GM21423 (cell line): ENCODE measurements at regions not wholly inside any gene's neighbourhood (a gene's known extent, or its start where the extent isn't known, plus 50 kb on each side); places are given as distances from the start of the nearest gene placed in this dataset.

ENCODE experiments used
- ATAC-seq: cut with Tn5 transposase; IDR thresholded peaks from one replicate; pipeline ENCODE4 v1.9.1; 2021; ENCODE audit warnings: mild to moderate bottlenecking, moderate library complexity; ENCODE audit not compliant: unreplicated experiment

GRCh38 chr5:82384034-82384750 is 106.0 kb upstream of the RPS23 start:
- ATAC-seq = no peak

- no peak for ATAC-seq
Observed at GRCh38 chr5:82381591-82381990, 103.4 kb upstream of the RPS23 start.

- no peak for ATAC-seq
Observed at GRCh38 chr5:82376307-82376706, 98.2 kb upstream of the RPS23 start.

GRCh38 chr5:82375488-82376244 is 97.5 kb upstream of the RPS23 start:
- ATAC-seq = no peak

GRCh38 chr5:82374637-82375036 is 96.5 kb upstream of the RPS23 start:
- ATAC-seq = peak; percentile 78

- ATAC-seq = no peak
Observed at GRCh38 chr5:82367930-82368329, 89.8 kb upstream of the RPS23 start.

GRCh38 chr5:82365744-82366228 is 87.6 kb upstream of the RPS23 start:
- ATAC-seq = no peak

- no peak for ATAC-seq
Observed at GRCh38 chr5:82365026-82365425, 86.9 kb upstream of the RPS23 start.

- ATAC-seq = no peak
Observed at GRCh38 chr5:82364497-82364896, 86.3 kb upstream of the RPS23 start.

GRCh38 chr5:82363524-82363923 is 85.4 kb upstream of the RPS23 start:
- ATAC-seq = no peak

- ATAC-seq = no peak
Observed at GRCh38 chr5:82362636-82363035, 84.5 kb upstream of the RPS23 start.

- ATAC-seq = no peak
Observed at GRCh38 chr5:82360022-82360421, 81.9 kb upstream of the RPS23 start.

- ATAC-seq = no peak
Observed at GRCh38 chr5:82359272-82359671, 81.1 kb upstream of the RPS23 start.

- no peak for ATAC-seq
Observed at GRCh38 chr5:82358457-82358856, 80.3 kb upstream of the RPS23 start.

GRCh38 chr5:82356808-82357671 is 78.9 kb upstream of the RPS23 start:
- peak; percentile 62 for ATAC-seq

- ATAC-seq = no peak
Observed at GRCh38 chr5:82356021-82356420, 77.9 kb upstream of the RPS23 start.

- no peak for ATAC-seq
Observed at GRCh38 chr5:82355496-82355895, 77.3 kb upstream of the RPS23 start.

- ATAC-seq = no peak
Observed at GRCh38 chr5:82355053-82355452, 76.9 kb upstream of the RPS23 start.

GRCh38 chr5:82354543-82354942 is 76.4 kb upstream of the RPS23 start:
- ATAC-seq = no peak

- no peak for ATAC-seq
Observed at GRCh38 chr5:82353522-82353921, 75.4 kb upstream of the RPS23 start.

GRCh38 chr5:82352146-82352791 is 74.1 kb upstream of the RPS23 start:
- no peak for ATAC-seq
